Neuronal stem cell (in vitro differentiated cells): ENCODE measurements at regions not wholly inside any gene's neighbourhood (a gene's known extent, or its start where the extent isn't known, plus 50 kb on each side); places are given as distances from the start of the nearest gene placed in this dataset.

Experiments
- DNase-seq: peaks from one replicate; pipeline ENCODE4 v3.0.0-alpha.2; 2013; ENCODE audit warnings: low spot score
- H2AFZ ChIP-seq: one replicate; pipeline ENCODE4 v1.6.1; 2013; ENCODE audit warnings: mild to moderate bottlenecking, low read length, inconsistent platforms
- H2AK5ac ChIP-seq: 2 replicates; pipeline ENCODE4 v1.6.1; 2013; ENCODE audit warnings: low read depth, mild to moderate bottlenecking, inconsistent platforms, low read length, moderate library complexity, mixed read lengths
- H2BK120ac ChIP-seq: 2 replicates; pipeline ENCODE4 v1.6.1; 2013; ENCODE audit warnings: low read depth, mild to moderate bottlenecking, inconsistent platforms, low read length, moderate library complexity, mixed read lengths
- H2BK12ac ChIP-seq: one replicate; pipeline ENCODE4 v1.6.1; 2013; ENCODE audit warnings: low read length, inconsistent platforms
- H2BK15ac ChIP-seq: 2 replicates; pipeline ENCODE4 v1.6.1; 2013; ENCODE audit warnings: mild to moderate bottlenecking, low read length, inconsistent platforms, mixed read lengths
- H2BK5ac ChIP-seq: one replicate; pipeline ENCODE4 v1.6.1; 2013; ENCODE audit warnings: inconsistent platforms, mild to moderate bottlenecking, low read length, moderate library complexity
- H3K14ac ChIP-seq: one replicate; pipeline ENCODE4 v1.6.1; 2013; ENCODE audit warnings: low read length, inconsistent platforms
- H3K18ac ChIP-seq: 2 replicates; pipeline ENCODE4 v1.6.1; 2013; ENCODE audit warnings: low read length, inconsistent platforms
- H3K23ac ChIP-seq: 2 replicates; pipeline ENCODE4 v1.6.1; 2013; ENCODE audit warnings: low read depth, mild to moderate bottlenecking, mixed read lengths, low read length, inconsistent platforms; ENCODE audit not compliant: poor library complexity
- H3K27ac ChIP-seq: replicated peaks from 3 replicates; pipeline ENCODE4 v1.5.1; 2013; ENCODE audit warnings: low read length, inconsistent platforms
- H3K27me3 ChIP-seq, 3 experiments: 2 replicates each; pipeline ENCODE4 v1.6.1; 2013; ENCODE audit warnings: low read length in 3 of 3, mild to moderate bottlenecking in 2 of 3, inconsistent platforms in 1 of 3, low read depth in 1 of 3, mixed read lengths in 1 of 3, moderate library complexity in 1 of 3; ENCODE audit not compliant: control insufficient read depth in 3 of 3, insufficient read depth in 3 of 3
- H3K36me3 ChIP-seq, 2 donors: replicated peaks in 1 of 2; 2 replicates each; pipeline ENCODE4 v1.6.1; 2013; ENCODE audit warnings: low read length in 2 of 2; ENCODE audit not compliant: control insufficient read depth in 2 of 2, insufficient read depth in 2 of 2
- H3K4ac ChIP-seq: 2 replicates; pipeline ENCODE4 v1.6.1; 2013; ENCODE audit warnings: inconsistent platforms, mild to moderate bottlenecking, low read length, moderate library complexity
- H3K4me1 ChIP-seq, 2 donors: 1 replicate in 1 of 2; 2 replicates in 1 of 2; pipeline ENCODE4 v1.6.1; 2013; ENCODE audit warnings: low read length in 2 of 2, low read depth in 1 of 2; ENCODE audit not compliant: control insufficient read depth in 2 of 2, insufficient read depth in 1 of 2
- H3K4me2 ChIP-seq: one replicate; pipeline ENCODE4 v1.6.1; 2013; ENCODE audit warnings: mild to moderate bottlenecking, low read length, inconsistent platforms; ENCODE audit not compliant: insufficient read depth, poor library complexity, severe bottlenecking
- H3K4me3 ChIP-seq, 2 donors: 2 replicates each; pipeline ENCODE4 v1.5.1; 2013; ENCODE audit warnings: low read length in 2 of 2, mild to moderate bottlenecking in 2 of 2, inconsistent platforms in 1 of 2, moderate library complexity in 1 of 2
- H3K79me1 ChIP-seq: one replicate; pipeline ENCODE4 v1.6.1; 2013; ENCODE audit warnings: low read depth, mild to moderate bottlenecking, inconsistent platforms, low read length, moderate library complexity
- H3K9ac ChIP-seq: one replicate; pipeline ENCODE4 v1.6.1; 2013; ENCODE audit warnings: mild to moderate bottlenecking, low read depth, low read length, inconsistent platforms; ENCODE audit not compliant: poor library complexity
- H3K9me3 ChIP-seq, 2 donors: replicated peaks in 1 of 2; 2 replicates each; pipeline versions ENCODE3 to v1.6.1; 2013; ENCODE audit warnings: low read length in 2 of 2, mild to moderate bottlenecking in 2 of 2, inconsistent platforms in 1 of 2, low read depth in 1 of 2, mixed read lengths in 1 of 2, moderate library complexity in 1 of 2; ENCODE audit not compliant: control insufficient read depth in 2 of 2, insufficient read depth in 1 of 2
- H4K8ac ChIP-seq: one replicate; pipeline ENCODE4 v1.6.1; 2013; ENCODE audit warnings: low read depth, mild to moderate bottlenecking, inconsistent platforms, low read length, moderate library complexity
- H4K91ac ChIP-seq: one replicate; pipeline ENCODE4 v1.6.1; 2013; ENCODE audit warnings: low read length, low read depth, mild to moderate bottlenecking, inconsistent platforms; ENCODE audit not compliant: poor library complexity
- WGBS, 2 donors: extraction: QIAGEN DNeasy Blood & Tissue Kit; methylation state at CpG; one replicate each; pipeline ENCODE4 v1.1.7; 2013; ENCODE audit warnings: missing lambda C conversion rate in 2 of 2, mixed read lengths in 1 of 2; ENCODE audit not compliant: insufficient read length in 2 of 2, insufficient replicate concordance in 1 of 2; ENCODE audit errors: extremely low coverage in 2 of 2; 5-methylcytosine and 5-hydroxymethylcytosine counted together

DNA sequence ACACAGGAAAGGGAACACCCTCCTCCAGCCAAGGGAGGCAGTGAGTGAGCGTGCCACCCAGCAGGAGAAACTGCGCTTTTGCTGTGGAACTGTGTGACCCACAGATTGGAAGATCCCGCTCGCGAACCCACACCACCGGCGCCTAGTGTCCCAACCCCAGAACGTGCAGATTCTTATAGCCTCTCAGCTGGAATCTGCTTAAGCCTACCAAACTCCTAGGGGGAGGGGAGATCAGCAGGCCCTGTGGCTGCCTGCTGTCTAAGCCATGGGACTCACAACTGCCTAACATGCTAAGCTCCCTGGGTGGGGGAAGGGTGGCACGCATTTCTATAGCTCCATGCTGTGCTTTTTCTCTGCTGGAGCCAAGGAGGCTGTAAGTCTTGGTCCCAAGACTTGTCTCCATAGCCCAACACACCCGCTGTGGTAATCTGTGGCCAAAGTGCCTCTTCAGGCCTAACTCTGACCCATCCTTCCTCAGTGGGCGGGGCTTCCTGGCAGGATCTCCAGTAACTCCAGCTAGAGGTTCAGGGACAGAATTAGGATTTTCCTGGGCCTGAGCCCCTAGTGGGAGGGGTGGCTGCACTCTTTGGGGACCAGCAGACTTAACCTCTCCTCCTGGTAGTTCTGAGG is 485.0 kb downstream of the TAF11L14 start:
- Histone ChIP-seq H4K91ac (no peak overlapping the region), H2BK5ac (no peak overlapping the region), H2BK15ac (no peak overlapping the region), H2BK12ac (no peak overlapping the region), H3K27me3 (no peaks in the 10 kb centered on the region), H2BK120ac (no peak overlapping the region), H3K4me2 (no peak overlapping the region), H2AFZ (peak overlapping the region; percentile 29), H3K79me1 (no peaks in the 10 kb centered on the region), H3K23ac (no peak overlapping the region), H3K9ac (no peak overlapping the region), H3K4ac (no peak overlapping the region), H3K27ac (no peak overlapping the region), H4K8ac (no peak overlapping the region), H3K36me3 (no peaks in the 10 kb centered on the region), H3K9me3 (no peaks in the 10 kb centered on the region), H3K14ac (no peak overlapping the region), H3K18ac (no peak overlapping the region), H2AK5ac (no peak overlapping the region), H3K4me3 (no peak overlapping the region), H3K4me1 (peaks cover under 1 to 5% of the 10 kb centered on the region in 2 donors)
- DNase-seq: no peak
- no CpG with 5 or more reads among the region's 11 CpGs for WGBS, 2 donors

DNA sequence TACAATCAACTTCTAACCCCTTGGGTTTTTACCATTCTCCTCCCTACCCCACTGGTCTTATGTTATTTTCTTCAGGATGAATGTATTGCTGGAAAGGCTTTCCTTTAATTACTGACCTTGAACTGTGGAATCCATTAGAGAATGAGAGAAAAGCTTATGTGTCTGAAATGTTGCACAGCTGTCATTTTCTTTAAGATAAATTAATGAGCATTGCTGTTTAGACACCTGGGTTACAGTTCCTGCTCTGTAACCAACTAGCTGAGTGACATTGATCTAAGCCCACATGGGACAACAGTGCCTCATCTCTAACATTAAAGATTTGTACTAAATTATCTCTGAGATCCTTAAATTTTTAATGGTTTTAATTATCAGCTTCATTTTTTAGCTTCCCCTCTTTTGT is 507.0 kb downstream of the TAF11L14 start:
- Histone ChIP-seq H3K4me2 (no peak overlapping the region), H3K36me3 (no peaks in the 10 kb centered on the region), H3K9ac (no peak overlapping the region), H3K79me1 (no peaks in the 10 kb centered on the region), H3K14ac (no peak overlapping the region), H2BK12ac (no peak overlapping the region), H3K23ac (no peak overlapping the region), H4K8ac (no peak overlapping the region), H3K4ac (no peak overlapping the region), H2BK15ac (no peak overlapping the region), H4K91ac (no peak overlapping the region), H2AFZ (no peak overlapping the region), H3K4me3 (no peak overlapping the region), H3K9me3 (peaks cover 4 to 8% of the 10 kb centered on the region in 2 donors), H3K27me3 (no peaks in the 10 kb centered on the region), H2BK120ac (no peak overlapping the region), H3K18ac (no peak overlapping the region), H3K4me1 (peaks cover 0 to 3% of the 10 kb centered on the region in 2 donors), H2AK5ac (no peak overlapping the region), H2BK5ac (no peak overlapping the region), H3K27ac (no peak overlapping the region)
- DNase-seq: no peak

DNA sequence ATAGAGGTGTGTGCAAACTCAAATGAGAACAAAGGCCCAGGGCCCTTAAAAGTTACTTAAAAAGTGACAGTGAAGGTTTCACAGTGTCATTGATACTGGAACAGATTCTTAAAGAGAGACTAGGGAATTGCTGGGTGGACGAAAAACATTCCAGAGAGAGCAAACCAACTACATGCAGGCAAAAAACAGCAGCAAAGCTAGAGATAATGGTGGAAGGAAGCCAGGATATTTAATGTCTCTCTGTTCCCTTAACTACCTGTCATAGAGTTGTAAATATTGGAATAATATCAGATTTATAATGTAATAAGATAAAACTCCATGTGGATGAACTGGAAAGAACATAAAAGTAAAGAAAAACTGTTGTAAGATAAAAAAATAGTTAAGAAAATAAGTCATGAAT is 508.6 kb downstream of the TAF11L14 start:
- Histone ChIP-seq H3K23ac (no peak overlapping the region), H2BK5ac (no peak overlapping the region), H2AFZ (peak overlapping the region; percentile 44), H3K4ac (no peak overlapping the region), H3K18ac (no peak overlapping the region), H4K91ac (no peak overlapping the region), H3K14ac (no peak overlapping the region), H2BK120ac (no peak overlapping the region), H3K4me2 (no peak overlapping the region), H2AK5ac (no peak overlapping the region), H4K8ac (no peak overlapping the region), H3K36me3 (no peaks in the 10 kb centered on the region), H3K4me3 (no peak overlapping the region), H2BK15ac (no peak overlapping the region), H3K4me1 (peaks cover 0 to 3% of the 10 kb centered on the region in 2 donors), H3K27me3 (no peaks in the 10 kb centered on the region), H3K9me3 (peaks cover 4 to 8% of the 10 kb centered on the region in 2 donors), H3K9ac (no peak overlapping the region), H3K79me1 (no peaks in the 10 kb centered on the region), H3K27ac (no peak overlapping the region), H2BK12ac (no peak overlapping the region)
- DNase-seq: no peak
- no CpG with 5 or more reads among the region's 1 CpG for WGBS, 2 donors

DNA sequence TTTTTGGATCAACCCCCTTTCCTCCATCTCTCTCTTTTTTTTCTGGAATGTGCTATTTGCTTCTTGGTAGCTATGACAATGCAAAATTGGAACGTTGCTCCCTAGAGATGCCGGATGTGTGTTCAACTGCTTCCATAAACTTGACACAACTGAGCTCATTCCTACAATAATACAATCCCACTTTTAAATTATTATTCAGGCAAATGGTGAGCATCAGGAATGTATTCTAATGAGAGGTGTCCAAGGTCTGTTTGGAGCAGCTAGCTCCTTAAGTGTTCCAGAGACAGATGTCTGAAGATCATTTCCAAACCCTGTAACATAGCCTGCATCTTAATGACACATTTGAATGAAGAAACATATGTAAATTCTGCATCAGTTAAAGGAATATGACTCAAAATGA is 518.4 kb downstream of the TAF11L14 start:
- WGBS, 2 donors: no CpG with 5 or more reads among the region's 2 CpGs
- Histone ChIP-seq H2BK12ac (no peak overlapping the region), H3K79me1 (no peaks in the 10 kb centered on the region), H2BK15ac (no peak overlapping the region), H4K91ac (no peak overlapping the region), H3K27me3 (no peaks in the 10 kb centered on the region), H2AK5ac (no peak overlapping the region), H3K4me2 (no peak overlapping the region), H3K18ac (no peak overlapping the region), H3K9ac (no peak overlapping the region), H2BK120ac (no peak overlapping the region), H3K4ac (no peak overlapping the region), H3K4me3 (no peak overlapping the region), H3K4me1 (no peaks in the 10 kb centered on the region), H3K14ac (no peak overlapping the region), H3K27ac (no peak overlapping the region), H4K8ac (no peak overlapping the region), H3K9me3 (no peaks in the 10 kb centered on the region), H2BK5ac (no peak overlapping the region), H3K36me3 (no peaks in the 10 kb centered on the region), H3K23ac (no peak overlapping the region), H2AFZ (no peak overlapping the region)
- no peak for DNase-seq
